ENCODE measurements at regions not wholly inside any gene's neighbourhood (a gene's known extent, or its start where the extent isn't known, plus 50 kb on each side); places are given as distances from the start of the nearest gene placed in this dataset.

DNA sequence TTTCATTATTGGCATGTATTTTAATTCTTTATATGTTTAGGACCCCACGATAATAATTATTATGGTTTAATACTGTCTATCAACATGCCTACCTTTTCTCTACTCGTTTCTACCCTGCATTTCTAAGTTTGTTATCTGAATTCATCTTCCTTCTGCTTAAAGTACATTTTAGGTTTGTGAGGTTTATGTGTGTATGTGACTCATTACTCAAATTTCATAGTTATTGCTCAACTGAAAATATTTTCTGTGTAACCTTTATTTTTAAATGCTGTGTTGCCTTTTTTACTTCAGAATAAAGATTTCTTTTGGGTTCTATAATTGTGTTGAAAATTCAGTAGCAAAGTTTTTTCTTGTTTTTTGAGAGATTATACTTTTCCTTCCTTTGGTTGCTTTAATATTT lies 933.9 kb upstream of the LRRTM1 start:
- no peak for FAIRE-seq

GRCh38 chr2:81235601-81236000 lies 931.0 kb upstream of the LRRTM1 start:
- TF ChIP-seq EZH2 (IDR thresholded peaks at IDR 0.05; ENCODE audit: low read length) (no peak), CTCF (optimal IDR thresholded peaks at IDR 0.05 in 1 of 3, IDR thresholded peaks at IDR 0.05 in 1 of 3, conservative IDR thresholded peaks at IDR 0.05 in 1 of 3; ENCODE audit: extremely low read depth in 1 of 3, insufficient read depth in 2 of 3, low read length in 3 of 3) (no peak)
- dilution Hi-C loops (cut with MboI; ENCODE audit: extremely low pct_ligation_motif_present, low sequenced_read_pairs) = no loop called here
- Histone ChIP-seq H3K36me3 (ENCODE audit: control insufficient read depth in 2 of 2, extremely low read depth in 1 of 2, insufficient read depth in 2 of 2, low read length in 2 of 2) (no peaks in the 10 kb centered on the region), H3K27ac (ENCODE audit: control insufficient read depth, insufficient read depth, low read length) (no peak overlapping the region), H3K9me3 (ENCODE audit: control insufficient read depth, low read depth, low read length) (no peaks in the 10 kb centered on the region), H3K9ac (ENCODE audit: control insufficient read depth, extremely low read depth, insufficient read depth, low read length) (no peak overlapping the region), H3K9me1 (ENCODE audit: control insufficient read depth, extremely low read depth, insufficient read depth, low read length) (no peaks in the 10 kb centered on the region), H2AFZ (ENCODE audit: control insufficient read depth, low read length) (no peak overlapping the region), H3K27me3 (ENCODE audit: control insufficient read depth, extremely low read depth, insufficient read depth, low read length) (no peaks in the 10 kb centered on the region), H3K4me2 (ENCODE audit: control insufficient read depth, extremely low read depth, insufficient read depth, low read depth, low read length) (no peak overlapping the region), H3K79me2 (ENCODE audit: control insufficient read depth, insufficient read depth, low read length) (no peaks in the 10 kb centered on the region), H3K4me1 (ENCODE audit: control insufficient read depth, extremely low read depth, insufficient read depth, low read length) (no peaks in the 10 kb centered on the region), H4K20me1 (ENCODE audit: control insufficient read depth, extremely low read depth, insufficient read depth, low read length) (no peaks in the 10 kb centered on the region), H3K4me3 (ENCODE audit: control insufficient read depth in 2 of 3, extremely low read depth in 1 of 3, insufficient read depth in 2 of 3, low read depth in 1 of 3, low read length in 3 of 3) (no peak overlapping the region)
- DNase-seq (ENCODE audit: low read depth, low spot score) (no peak), FAIRE-seq (no peak)

More for the DNA sequence above, 933.9 kb upstream of the LRRTM1 start:
- Histone ChIP-seq H3K36me3 (ENCODE audit: control insufficient read depth in 2 of 2, extremely low read depth in 1 of 2, insufficient read depth in 2 of 2, low read length in 2 of 2) (no peaks in the 10 kb centered on the region), H3K79me2 (ENCODE audit: control insufficient read depth, insufficient read depth, low read length) (no peaks in the 10 kb centered on the region), H3K4me2 (ENCODE audit: control insufficient read depth, extremely low read depth, insufficient read depth, low read depth, low read length) (no peak overlapping the region), H3K4me1 (ENCODE audit: control insufficient read depth, extremely low read depth, insufficient read depth, low read length) (no peaks in the 10 kb centered on the region), H2AFZ (ENCODE audit: control insufficient read depth, low read length) (no peak overlapping the region), H3K27me3 (ENCODE audit: control insufficient read depth, extremely low read depth, insufficient read depth, low read length) (no peaks in the 10 kb centered on the region), H3K9me3 (ENCODE audit: control insufficient read depth, low read depth, low read length) (no peaks in the 10 kb centered on the region), H3K9me1 (ENCODE audit: control insufficient read depth, extremely low read depth, insufficient read depth, low read length) (no peaks in the 10 kb centered on the region), H3K9ac (ENCODE audit: control insufficient read depth, extremely low read depth, insufficient read depth, low read length) (no peak overlapping the region), H3K27ac (ENCODE audit: control insufficient read depth, insufficient read depth, low read length) (no peak overlapping the region), H3K4me3 (ENCODE audit: control insufficient read depth in 2 of 3, extremely low read depth in 1 of 3, insufficient read depth in 2 of 3, low read depth in 1 of 3, low read length in 3 of 3) (no peak overlapping the region), H4K20me1 (ENCODE audit: control insufficient read depth, extremely low read depth, insufficient read depth, low read length) (no peaks in the 10 kb centered on the region)
- no peak for DNase-seq (ENCODE audit: low read depth, low spot score)
- dilution Hi-C loops (cut with MboI; ENCODE audit: extremely low pct_ligation_motif_present, low sequenced_read_pairs) = no loop called here
- TF ChIP-seq EZH2 (IDR thresholded peaks at IDR 0.05; ENCODE audit: low read length) (no peak), CTCF (optimal IDR thresholded peaks at IDR 0.05 in 1 of 3, IDR thresholded peaks at IDR 0.05 in 1 of 3, conservative IDR thresholded peaks at IDR 0.05 in 1 of 3; ENCODE audit: extremely low read depth in 1 of 3, insufficient read depth in 2 of 3, low read length in 3 of 3) (no peak)
